ENCODE measurements at regions not wholly inside any gene's neighbourhood (a gene's known extent, or its start where the extent isn't known, plus 50 kb on each side); places are given as distances from the start of the nearest gene placed in this dataset.
A peak's percentile ranks its signal among the peaks of the same experiment; 100 is the strongest.
"Not testable (repeated sequence)": the region's sequence is repeated elsewhere in the genome, so short reads cannot be mapped to it uniquely, and the experiment has no call there.

- H3K4me1 Mint-ChIP-seq (ENCODE audit: low read depth); POLR2A ChIA-PET; H3K36me3 Mint-ChIP-seq; H3K27ac Mint-ChIP-seq; CTCF ChIA-PET; H3K4me3 Mint-ChIP-seq; H3K9me3 Mint-ChIP-seq; intact Hi-C loops (cut with micrococcal nuclease); H3K27me3 Mint-ChIP-seq: not testable (repeated sequence)
- peak; percentile 79 for DNase-seq
Observed at GRCh38 chr14:106334428-106335109, 808.2 kb downstream of the TMEM121 start.

- H3K9me3 Mint-ChIP-seq; POLR2A ChIA-PET; CTCF ChIA-PET; intact Hi-C loops (cut with micrococcal nuclease); H3K4me1 Mint-ChIP-seq (ENCODE audit: low read depth); H3K27ac Mint-ChIP-seq; H3K4me3 Mint-ChIP-seq; H3K27me3 Mint-ChIP-seq; H3K36me3 Mint-ChIP-seq; DNase-seq: not testable (repeated sequence)
Observed at GRCh38 chr14:106335110-106335429, 808.7 kb downstream of the TMEM121 start.

- POLR2A ChIA-PET; H3K4me1 Mint-ChIP-seq (ENCODE audit: low read depth): not testable (repeated sequence)
Observed at GRCh38 chr14:106338775-106339174, 812.4 kb downstream of the TMEM121 start.

GRCh38 chr14:106340658-106341057, 814.3 kb downstream of the TMEM121 start:
- H3K4me1 Mint-ChIP-seq (ENCODE audit: low read depth); POLR2A ChIA-PET; H3K27ac Mint-ChIP-seq; H3K36me3 Mint-ChIP-seq; DNase-seq; H3K4me3 Mint-ChIP-seq; H3K27me3 Mint-ChIP-seq; intact Hi-C loops (cut with micrococcal nuclease); CTCF ChIA-PET; H3K9me3 Mint-ChIP-seq: not testable (repeated sequence)

More at GRCh38 chr14:106338775-106339174, 812.4 kb downstream of the TMEM121 start:
- CTCF ChIA-PET; H3K27me3 Mint-ChIP-seq; H3K27ac Mint-ChIP-seq; DNase-seq; H3K9me3 Mint-ChIP-seq; H3K4me3 Mint-ChIP-seq; intact Hi-C loops (cut with micrococcal nuclease); H3K36me3 Mint-ChIP-seq: not testable (repeated sequence)

GRCh38 chr14:106341161-106341560, 814.8 kb downstream of the TMEM121 start:
- not testable (repeated sequence) for DNase-seq; H3K4me1 Mint-ChIP-seq (ENCODE audit: low read depth)

GRCh38 chr14:106343626-106344025, 817.2 kb downstream of the TMEM121 start:
- intact Hi-C loops (cut with micrococcal nuclease), result no loop called here
- Mint-ChIP-seq H3K4me3 (no peak overlapping the region), H3K9me3 (no peaks in the 10 kb centered on the region), H3K27me3 (no peaks in the 10 kb centered on the region), H3K36me3 (no peaks in the 10 kb centered on the region), H3K4me1 (ENCODE audit: low read depth) (no peaks in the 10 kb centered on the region), H3K27ac (no peak overlapping the region)
- POLR2A ChIA-PET, result no interaction called here
- CTCF ChIA-PET, result no interaction called here
- DNase-seq, result no peak

More at GRCh38 chr14:106341161-106341560, 814.8 kb downstream of the TMEM121 start:
- H3K36me3 Mint-ChIP-seq; H3K4me3 Mint-ChIP-seq; intact Hi-C loops (cut with micrococcal nuclease); H3K27ac Mint-ChIP-seq; POLR2A ChIA-PET; H3K9me3 Mint-ChIP-seq; CTCF ChIA-PET; H3K27me3 Mint-ChIP-seq: not testable (repeated sequence)

- H3K27ac Mint-ChIP-seq; intact Hi-C loops (cut with micrococcal nuclease); CTCF ChIA-PET; POLR2A ChIA-PET; H3K4me1 Mint-ChIP-seq (ENCODE audit: low read depth); H3K9me3 Mint-ChIP-seq; DNase-seq; H3K4me3 Mint-ChIP-seq; H3K36me3 Mint-ChIP-seq; H3K27me3 Mint-ChIP-seq: not testable (repeated sequence)
Observed at GRCh38 chr14:106344065-106344614, 817.8 kb downstream of the TMEM121 start.

- H3K36me3 Mint-ChIP-seq; H3K4me3 Mint-ChIP-seq; H3K27ac Mint-ChIP-seq; H3K27me3 Mint-ChIP-seq; intact Hi-C loops (cut with micrococcal nuclease); POLR2A ChIA-PET; H3K9me3 Mint-ChIP-seq; DNase-seq; CTCF ChIA-PET; H3K4me1 Mint-ChIP-seq (ENCODE audit: low read depth): not testable (repeated sequence)
Observed at GRCh38 chr14:106344791-106345479, 818.6 kb downstream of the TMEM121 start.

GRCh38 chr14:106346084-106346483, 819.7 kb downstream of the TMEM121 start:
- intact Hi-C loops (cut with micrococcal nuclease), result no loop called here
- no peak overlapping the region for H3K27ac Mint-ChIP-seq
- H3K9me3 Mint-ChIP-seq, result no peaks in the 10 kb centered on the region
- H3K4me1 Mint-ChIP-seq (ENCODE audit: low read depth), result no peaks in the 10 kb centered on the region
- no peaks in the 10 kb centered on the region for H3K36me3 Mint-ChIP-seq
- no peak for DNase-seq
- POLR2A ChIA-PET, result no interaction called here
- CTCF ChIA-PET, result interaction anchor here (1.0 to 1.9 kb wide), 2 partner anchors 25 to 70 kb away, joined by 3 to 6 read pairs; no protein-coding TSS in a partner anchor
- H3K27me3 Mint-ChIP-seq, result no peaks in the 10 kb centered on the region
- H3K4me3 Mint-ChIP-seq, result no peak overlapping the region

GRCh38 chr14:106346534-106347290, 820.3 kb downstream of the TMEM121 start:
- Mint-ChIP-seq H3K4me3 (no peak overlapping the region), H3K27ac (no peak overlapping the region), H3K4me1 (ENCODE audit: low read depth) (no peaks in the 10 kb centered on the region), H3K36me3 (no peaks in the 10 kb centered on the region), H3K9me3 (no peaks in the 10 kb centered on the region), H3K27me3 (no peaks in the 10 kb centered on the region)
- POLR2A ChIA-PET, result no interaction called here
- CTCF ChIA-PET, result interaction anchor here (1.0 to 1.9 kb wide), 4 partner anchors 25 to 69 kb away, joined by 3 to 6 read pairs (median 4); no protein-coding TSS in a partner anchor
- no peak for DNase-seq
- intact Hi-C loops (cut with micrococcal nuclease), result no loop called here

GRCh38 chr14:106347291-106347778, 821.0 kb downstream of the TMEM121 start:
- Mint-ChIP-seq H3K27me3 (no peaks in the 10 kb centered on the region), H3K36me3 (no peaks in the 10 kb centered on the region), H3K4me1 (ENCODE audit: low read depth) (no peaks in the 10 kb centered on the region), H3K27ac (no peak overlapping the region), H3K4me3 (no peak overlapping the region), H3K9me3 (no peaks in the 10 kb centered on the region)
- ChIA-PET CTCF (interaction anchor here (1.0 to 1.9 kb wide), 4 partner anchors 30 to 71 kb away, joined by 3 to 6 read pairs (median 4); no protein-coding TSS in a partner anchor), POLR2A (no interaction called here)
- no peak for DNase-seq
- intact Hi-C loops (cut with micrococcal nuclease), result no loop called here

Measured in activated CD4-positive, alpha-beta memory T cell treated with anti-CD3 and anti-CD28 coated beads for 36 hours (primary cell).